Caco-2 (cell line): ENCODE measurements at regions not wholly inside any gene's neighbourhood (a gene's known extent, or its start where the extent isn't known, plus 50 kb on each side); places are given as distances from the start of the nearest gene placed in this dataset.

ENCODE experiments used
- BruUV-seq: library from RNA; stranded (reverse); fragments of 400-500 nt; replicated peaks from 2 replicates; lab custom pipeline; 2021; lab: Mats Ljungman, UMichigan
- CTCF ChIA-PET: fragments of 300-600 bp; sonication (Branson Sonifier 250); formaldehyde crosslinking; loops from one replicate; lab custom pipeline; 2022; ENCODE audit warnings: antibody characterized with exemption; lab: Charles Lee
- POLR2A ChIA-PET: fragments of 300-600 bp; sonication (Branson Sonifier 250); formaldehyde crosslinking; loops from one replicate; lab custom pipeline; 2022; ENCODE audit warnings: antibody characterized with exemption; lab: Charles Lee
- DNase-seq, 2 experiments: peaks; one replicate each; pipeline versions ENCODE4 v3.0.0 to v3.0.0-alpha.2; 2020 to 2022
- H3K27me3 ChIP-seq: replicated peaks from 2 replicates; pipeline ENCODE4 v1.6.0; 2011; ENCODE audit warnings: low read length; ENCODE audit not compliant: control insufficient read depth, insufficient read depth
- H3K36me3 ChIP-seq: 2 replicates; pipeline ENCODE4 v1.5.1; 2011; ENCODE audit warnings: low read length; ENCODE audit not compliant: control insufficient read depth, insufficient read depth
- H3K4me1 ChIP-seq: fragments of 250-450 bp; sonication (Bioruptor Pico); 2 replicates; pipeline ENCODE4 v1.5.1; 2020; ENCODE audit warnings: mild to moderate bottlenecking
- H3K4me3 ChIP-seq: 2 replicates; pipeline ENCODE4 v1.5.1; 2011; ENCODE audit warnings: low read depth, mild to moderate bottlenecking, control low read depth, low read length
- H3K9me3 ChIP-seq: fragments of 250-450 bp; sonication (Bioruptor Pico); 2 replicates; pipeline ENCODE4 v1.5.1; 2020; ENCODE audit warnings: mild to moderate bottlenecking, moderate library complexity
- H3K27ac Mint-ChIP-seq: one replicate; pipeline ENCODE4 v1.8.0; 2022; ENCODE audit warnings: mixed read lengths; ENCODE audit not compliant: unreplicated experiment
- H3K27me3 Mint-ChIP-seq: one replicate; pipeline ENCODE4 v1.8.0; 2022; ENCODE audit warnings: mixed read lengths; ENCODE audit not compliant: insufficient read depth, unreplicated experiment
- H3K36me3 Mint-ChIP-seq: one replicate; pipeline ENCODE4 v1.8.0; 2022; ENCODE audit warnings: mild to moderate bottlenecking, mixed read lengths; ENCODE audit not compliant: insufficient read depth, unreplicated experiment
- H3K4me1 Mint-ChIP-seq: one replicate; pipeline ENCODE4 v1.8.0; 2022; ENCODE audit warnings: low read depth, mixed read lengths; ENCODE audit not compliant: unreplicated experiment
- H3K4me3 Mint-ChIP-seq: one replicate; pipeline ENCODE4 v1.8.0; 2022; ENCODE audit warnings: mild to moderate bottlenecking, moderate library complexity, mixed read lengths; ENCODE audit not compliant: unreplicated experiment
- H3K9me3 Mint-ChIP-seq: one replicate; pipeline ENCODE4 v1.8.0; 2022; ENCODE audit warnings: mixed read lengths; ENCODE audit not compliant: unreplicated experiment
- CTCF ChIP-seq, 2 experiments: fragments of 200-600 bp in 1 of 2; IDR thresholded peaks; 1 replicate in 1 of 2; 2 replicates in 1 of 2; pipeline versions ENCODE4 v1.5.1 to v1.8.0; 2011 to 2022; ENCODE audit warnings: antibody characterized with exemption in 1 of 2, control low read depth in 1 of 2, inconsistent platforms in 1 of 2, low read depth in 1 of 2, low read length in 1 of 2, mild to moderate bottlenecking in 1 of 2, moderate library complexity in 1 of 2; ENCODE audit not compliant: insufficient read depth in 1 of 2, severe bottlenecking in 1 of 2, unreplicated experiment in 1 of 2
- intact Hi-C: fragments of 100-400 bp; cut with micrococcal nuclease; formaldehyde crosslinking; loops from one replicate; pipeline ENCODE4 v1.10.0; 2022; ENCODE audit not compliant: unreplicated experiment

- ChIA-PET POLR2A (no interaction called here), CTCF (no interaction called here)
- no peak overlapping the region for H3K27ac Mint-ChIP-seq
- no peak overlapping the region for H3K4me3 ChIP-seq
- no peaks in the 10 kb centered on the region for H3K9me3 ChIP-seq
- no peak for TF ChIP-seq CTCF (IDR thresholded peaks at IDR 0.05; ENCODE audit: insufficient read depth in 1 of 2, low read depth in 1 of 2, low read length in 1 of 2, severe bottlenecking in 1 of 2, unreplicated experiment in 1 of 2)
- H3K4me1 ChIP-seq: no peaks in the 10 kb centered on the region
- no peaks in the 10 kb centered on the region for H3K36me3 ChIP-seq
- H3K4me3 Mint-ChIP-seq: no peak overlapping the region
- no peak for DNase-seq
- BruUV-seq: no TSS peak
- H3K27me3 ChIP-seq: no peaks in the 10 kb centered on the region; the same call in 1 of the 2 replicates
- H3K27me3 Mint-ChIP-seq: peaks cover 4% of the 10 kb centered on the region
- no peaks in the 10 kb centered on the region for H3K4me1 Mint-ChIP-seq
- no peaks in the 10 kb centered on the region for H3K36me3 Mint-ChIP-seq
- intact Hi-C loops: no loop called here
- no peaks in the 10 kb centered on the region for H3K9me3 Mint-ChIP-seq
Observed at GRCh38 chr11:128297805-128298204, 289.6 kb downstream of the ETS1 start.

DNA sequence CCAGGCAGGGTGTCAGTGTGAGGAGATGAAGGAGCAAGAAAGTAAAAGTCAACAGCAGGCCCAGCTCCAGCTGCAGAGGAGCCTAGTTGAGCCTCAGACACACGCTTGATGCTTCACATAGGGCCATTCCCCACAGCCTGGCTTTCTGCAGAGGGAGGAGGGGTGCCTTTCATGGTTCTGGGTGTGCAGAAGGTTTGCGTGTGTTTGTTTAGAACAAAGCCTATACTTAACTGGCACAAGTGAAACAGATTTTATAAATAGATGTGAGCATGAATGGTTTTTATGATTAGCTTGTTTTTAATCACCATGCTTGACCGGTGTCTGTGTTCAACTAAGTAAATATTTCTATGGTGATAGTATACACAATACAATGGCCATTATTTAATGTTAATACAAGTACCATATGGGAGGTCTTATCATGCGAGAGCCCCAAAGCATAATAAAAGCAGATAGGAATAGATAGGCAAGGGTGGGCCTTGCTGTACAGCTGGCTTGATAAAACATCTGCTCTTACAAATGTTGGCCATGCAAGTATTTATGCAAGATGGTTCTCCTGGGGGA is 290.2 kb downstream of the ETS1 start:
- CTCF ChIA-PET: no interaction called here
- no TSS peak for BruUV-seq

DNA sequence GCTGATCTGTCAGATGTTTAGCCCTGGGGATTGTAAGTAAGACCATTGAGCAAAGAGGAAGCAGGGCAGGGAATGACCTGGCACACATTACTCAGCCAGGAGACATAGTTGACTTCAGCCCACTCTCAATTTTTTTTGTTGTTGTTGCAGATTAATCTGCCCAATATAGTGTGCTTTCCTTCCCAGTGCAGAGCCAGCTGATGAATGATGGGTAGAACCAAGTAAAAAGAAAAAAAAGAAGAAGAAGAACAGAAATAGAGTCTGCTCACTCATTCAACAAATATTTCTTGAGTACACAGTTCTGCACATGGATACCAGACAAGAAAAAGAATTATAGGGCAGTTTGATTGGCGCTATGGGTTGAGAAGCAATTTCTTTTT is 292.7 kb downstream of the ETS1 start:
- no peak for TF ChIP-seq CTCF (IDR thresholded peaks at IDR 0.05; ENCODE audit: insufficient read depth in 1 of 2, low read depth in 1 of 2, low read length in 1 of 2, severe bottlenecking in 1 of 2, unreplicated experiment in 1 of 2)

More for the DNA sequence above, 290.2 kb downstream of the ETS1 start:
- H3K9me3 Mint-ChIP-seq: no peaks in the 10 kb centered on the region
- no peak overlapping the region for H3K4me3 Mint-ChIP-seq
- H3K27me3 Mint-ChIP-seq: peaks cover 4% of the 10 kb centered on the region
- DNase-seq: no peak
- no peaks in the 10 kb centered on the region for H3K4me1 ChIP-seq
- no peak overlapping the region for H3K4me3 ChIP-seq
- H3K36me3 ChIP-seq: no peaks in the 10 kb centered on the region
- no peaks in the 10 kb centered on the region for H3K9me3 ChIP-seq
- H3K27me3 ChIP-seq: no peaks in the 10 kb centered on the region; the same call in 1 of the 2 replicates
- intact Hi-C loops: no loop called here
- H3K27ac Mint-ChIP-seq: no peak overlapping the region
- POLR2A ChIA-PET: no interaction called here
- no peak for TF ChIP-seq CTCF (IDR thresholded peaks at IDR 0.05; ENCODE audit: insufficient read depth in 1 of 2, low read depth in 1 of 2, low read length in 1 of 2, severe bottlenecking in 1 of 2, unreplicated experiment in 1 of 2)
- no peaks in the 10 kb centered on the region for H3K4me1 Mint-ChIP-seq
- no peaks in the 10 kb centered on the region for H3K36me3 Mint-ChIP-seq

More for the DNA sequence above, 292.7 kb downstream of the ETS1 start:
- Mint-ChIP-seq H3K27me3 (peaks cover 4% of the 10 kb centered on the region), H3K27ac (no peak overlapping the region), H3K36me3 (no peaks in the 10 kb centered on the region), H3K4me1 (no peaks in the 10 kb centered on the region), H3K9me3 (no peaks in the 10 kb centered on the region), H3K4me3 (no peak overlapping the region)
- intact Hi-C loops: no loop called here
- DNase-seq: no peak
- Histone ChIP-seq H3K4me3 (no peak overlapping the region), H3K9me3 (no peaks in the 10 kb centered on the region), H3K36me3 (no peaks in the 10 kb centered on the region), H3K27me3 (no peaks in the 10 kb centered on the region; the same call in 1 of the 2 replicates), H3K4me1 (no peaks in the 10 kb centered on the region)
- no TSS peak for BruUV-seq
- ChIA-PET CTCF (no interaction called here), POLR2A (no interaction called here)
